ENCODE measurements at regions not wholly inside any gene's neighbourhood (a gene's known extent, or its start where the extent isn't known, plus 50 kb on each side); places are given as distances from the start of the nearest gene placed in this dataset.

DNA sequence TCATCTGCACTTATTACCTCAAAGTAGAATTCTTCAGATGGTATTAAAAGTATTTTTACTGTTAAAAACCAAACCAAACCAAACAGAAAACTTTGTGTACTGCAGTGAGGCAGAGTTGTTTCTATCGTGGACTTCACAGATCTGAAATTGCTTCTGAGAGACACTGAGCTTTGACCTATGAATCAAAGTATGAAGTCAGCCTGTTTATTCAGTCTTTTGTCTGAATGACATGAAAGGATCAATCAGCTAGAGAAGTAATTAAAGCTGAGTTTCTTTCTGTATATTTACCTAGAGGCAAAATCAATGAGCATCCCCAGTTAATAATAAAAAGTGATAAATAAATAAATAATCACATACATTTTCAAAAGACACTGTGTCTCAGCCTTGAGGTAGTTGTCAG lies 2121.0 kb downstream of the PCDH7 start:
- no peak overlapping the region for H2AFZ ChIP-seq (ENCODE audit: insufficient read depth, low read depth, low read length, poor library complexity, severe bottlenecking)
- no peak overlapping the region for H3K4me2 ChIP-seq (replicated peaks; ENCODE audit: extremely low read depth, low read length, poor library complexity, severe bottlenecking)
- H3K79me2 ChIP-seq (ENCODE audit: insufficient read depth, low read length): no peaks in the 10 kb centered on the region
- no peaks in the 10 kb centered on the region for H3K4me1 ChIP-seq (ENCODE audit: control insufficient read depth in 1 of 2, insufficient read depth in 2 of 2, low read length in 2 of 2)
- no peaks in the 10 kb centered on the region for H3K36me3 Mint-ChIP-seq
- H3K9me3 Mint-ChIP-seq: no peaks in the 10 kb centered on the region
- no peaks in the 10 kb centered on the region for H3K36me3 ChIP-seq (replicated peaks in 1 of 2; ENCODE audit: control insufficient read depth in 1 of 2, insufficient read depth in 2 of 2, low read length in 2 of 2)
- H3K4me3 Mint-ChIP-seq: no peak overlapping the region
- H4K20me1 ChIP-seq (ENCODE audit: insufficient read depth, low read length): no peaks in the 10 kb centered on the region
- no peak for DNase-seq
- TF ChIP-seq, protein P1, sequence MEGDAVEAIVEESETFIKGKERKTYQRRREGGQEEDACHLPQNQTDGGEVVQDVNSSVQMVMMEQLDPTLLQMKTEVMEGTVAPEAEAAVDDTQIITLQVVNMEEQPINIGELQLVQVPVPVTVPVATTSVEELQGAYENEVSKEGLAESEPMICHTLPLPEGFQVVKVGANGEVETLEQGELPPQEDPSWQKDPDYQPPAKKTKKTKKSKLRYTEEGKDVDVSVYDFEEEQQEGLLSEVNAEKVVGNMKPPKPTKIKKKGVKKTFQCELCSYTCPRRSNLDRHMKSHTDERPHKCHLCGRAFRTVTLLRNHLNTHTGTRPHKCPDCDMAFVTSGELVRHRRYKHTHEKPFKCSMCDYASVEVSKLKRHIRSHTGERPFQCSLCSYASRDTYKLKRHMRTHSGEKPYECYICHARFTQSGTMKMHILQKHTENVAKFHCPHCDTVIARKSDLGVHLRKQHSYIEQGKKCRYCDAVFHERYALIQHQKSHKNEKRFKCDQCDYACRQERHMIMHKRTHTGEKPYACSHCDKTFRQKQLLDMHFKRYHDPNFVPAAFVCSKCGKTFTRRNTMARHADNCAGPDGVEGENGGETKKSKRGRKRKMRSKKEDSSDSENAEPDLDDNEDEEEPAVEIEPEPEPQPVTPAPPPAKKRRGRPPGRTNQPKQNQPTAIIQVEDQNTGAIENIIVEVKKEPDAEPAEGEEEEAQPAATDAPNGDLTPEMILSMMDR (IDR thresholded peaks at IDR 0.05): no peak
- no peaks in the 10 kb centered on the region for H3K27me3 ChIP-seq (ENCODE audit: control insufficient read depth in 2 of 2, insufficient read depth in 2 of 2, low read length in 2 of 2)
- no peak overlapping the region for H3K9ac ChIP-seq (ENCODE audit: insufficient read depth, low read length, poor library complexity, severe bottlenecking)
- intact Hi-C loops (cut with micrococcal nuclease): no loop called here
- no CpG with 5 or more reads among the region's 1 CpG for WGBS (ENCODE audit: insufficient coverage)
- H3K4me3 ChIP-seq (replicated peaks in 1 of 3; ENCODE audit: low read depth in 2 of 3, low read length in 3 of 3): no peak overlapping the region
- H3K27ac ChIP-seq (ENCODE audit: low read depth in 1 of 2, low read length in 2 of 2): no peak overlapping the region
- no peaks in the 10 kb centered on the region for H3K4me1 Mint-ChIP-seq
- no peaks in the 10 kb centered on the region for H3K27me3 Mint-ChIP-seq (ENCODE audit: low read depth in 3 of 3)
- no peak overlapping the region for H3K27ac Mint-ChIP-seq
- H3K9me3 ChIP-seq (replicated peaks in 1 of 2; ENCODE audit: control insufficient read depth in 1 of 2, insufficient read depth in 1 of 2, low read length in 2 of 2): no peaks in the 10 kb centered on the region

DNA sequence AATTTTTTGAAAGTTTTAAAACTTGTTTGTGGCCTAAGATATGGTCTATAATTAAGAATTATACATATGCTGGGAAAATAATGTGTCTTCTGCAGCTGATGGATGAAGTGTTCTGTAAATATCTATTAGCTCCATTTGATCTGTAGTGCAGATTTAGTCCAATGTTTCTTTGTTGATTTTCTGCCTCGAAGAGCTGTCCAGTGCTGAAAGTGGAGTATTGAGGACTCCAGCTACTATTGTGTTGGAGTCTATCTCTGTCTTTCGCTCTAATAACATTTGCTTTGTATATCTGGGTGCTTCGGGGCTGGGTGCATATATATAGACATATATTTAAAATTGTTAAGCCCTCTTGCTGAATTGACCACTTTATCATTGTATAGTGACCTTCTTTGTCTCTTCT lies 2127.3 kb downstream of the PCDH7 start:
- H3K9me3 Mint-ChIP-seq: peaks cover 0 to 7% (median 0%) of the 10 kb centered on the region in 7 donors
- no peaks in the 10 kb centered on the region for H3K27me3 ChIP-seq (ENCODE audit: control insufficient read depth in 2 of 2, insufficient read depth in 2 of 2, low read length in 2 of 2)
- H3K4me2 ChIP-seq (replicated peaks; ENCODE audit: extremely low read depth, low read length, poor library complexity, severe bottlenecking): no peak overlapping the region
- H3K27ac ChIP-seq (ENCODE audit: low read depth in 1 of 2, low read length in 2 of 2): no peak overlapping the region
- H3K36me3 ChIP-seq (replicated peaks in 1 of 2; ENCODE audit: control insufficient read depth in 1 of 2, insufficient read depth in 2 of 2, low read length in 2 of 2): no peaks in the 10 kb centered on the region
- no peaks in the 10 kb centered on the region for H4K20me1 ChIP-seq (ENCODE audit: insufficient read depth, low read length)
- H3K36me3 Mint-ChIP-seq: no peaks in the 10 kb centered on the region
- H3K4me1 Mint-ChIP-seq: no peaks in the 10 kb centered on the region
- H3K27ac Mint-ChIP-seq: no peak overlapping the region
- H2AFZ ChIP-seq (ENCODE audit: insufficient read depth, low read depth, low read length, poor library complexity, severe bottlenecking): no peak overlapping the region
- intact Hi-C loops (cut with micrococcal nuclease): no loop called here
- no CpG with 5 or more reads among the region's 3 CpGs for WGBS (ENCODE audit: insufficient coverage)
- peaks cover 0 to 9% of the 10 kb centered on the region in 2 donors for H3K9me3 ChIP-seq (replicated peaks in 1 of 2; ENCODE audit: control insufficient read depth in 1 of 2, insufficient read depth in 1 of 2, low read length in 2 of 2)
- no peak for DNase-seq
- no peaks in the 10 kb centered on the region for H3K79me2 ChIP-seq (ENCODE audit: insufficient read depth, low read length)
- TF ChIP-seq, protein P1 (IDR thresholded peaks at IDR 0.05): no peak
- H3K9ac ChIP-seq (ENCODE audit: insufficient read depth, low read length, poor library complexity, severe bottlenecking): no peak overlapping the region
- no peak overlapping the region for H3K4me3 Mint-ChIP-seq
- no peak overlapping the region for H3K4me3 ChIP-seq (replicated peaks in 1 of 3; ENCODE audit: low read depth in 2 of 3, low read length in 3 of 3)
- no peaks in the 10 kb centered on the region for H3K4me1 ChIP-seq (ENCODE audit: control insufficient read depth in 1 of 2, insufficient read depth in 2 of 2, low read length in 2 of 2)
- H3K27me3 Mint-ChIP-seq (ENCODE audit: low read depth in 3 of 3): no peaks in the 10 kb centered on the region
